HG03521 (cell line): ENCODE measurements at regions not wholly inside any gene's neighbourhood (a gene's known extent, or its start where the extent isn't known, plus 50 kb on each side); places are given as distances from the start of the nearest gene placed in this dataset.
"Not testable (repeated sequence)": the region's sequence is repeated elsewhere in the genome, so short reads cannot be mapped to it uniquely, and the experiment has no call there.

Experiments
- ATAC-seq: cut with Tn5 transposase; IDR thresholded peaks from one replicate; pipeline ENCODE4 v1.9.1; 2021; ENCODE audit warnings: mild to moderate bottlenecking, moderate library complexity; ENCODE audit not compliant: unreplicated experiment

GRCh38 chr4:26233350-26233749, 87.5 kb upstream of the RBPJ start:
- no peak for ATAC-seq

GRCh38 chr4:26235500-26235899, 85.3 kb upstream of the RBPJ start:
- ATAC-seq, result no peak

GRCh38 chr4:26237916-26238315, 82.9 kb upstream of the RBPJ start:
- no peak for ATAC-seq

- ATAC-seq, result no peak
These were observed 82.4 kb upstream of the RBPJ start for GRCh38 chr4:26238426-26238777.

- ATAC-seq, result no peak
These were observed 81.8 kb upstream of the RBPJ start for GRCh38 chr4:26238778-26239679.

GRCh38 chr4:26239801-26240200, 81.0 kb upstream of the RBPJ start:
- ATAC-seq, result no peak

- no peak for ATAC-seq
These were observed 79.6 kb upstream of the RBPJ start for GRCh38 chr4:26241179-26241578.

GRCh38 chr4:26242451-26242850, 78.4 kb upstream of the RBPJ start:
- ATAC-seq, result no peak

- not testable (repeated sequence) for ATAC-seq
These were observed 76.7 kb upstream of the RBPJ start for GRCh38 chr4:26244138-26244537.

- no peak for ATAC-seq
These were observed 72.2 kb upstream of the RBPJ start for GRCh38 chr4:26248647-26249046.

GRCh38 chr4:26252349-26253025, 68.3 kb upstream of the RBPJ start:
- ATAC-seq, result no peak

- ATAC-seq, result no peak
These were observed 66.8 kb upstream of the RBPJ start for GRCh38 chr4:26253968-26254367.

- no peak for ATAC-seq
These were observed 64.8 kb upstream of the RBPJ start for GRCh38 chr4:26255989-26256388.

GRCh38 chr4:26257444-26257843, 63.4 kb upstream of the RBPJ start:
- ATAC-seq, result not testable (repeated sequence)

- no peak for ATAC-seq
These were observed 63.0 kb upstream of the RBPJ start for GRCh38 chr4:26257850-26258249.

GRCh38 chr4:26260571-26260970, 60.2 kb upstream of the RBPJ start:
- ATAC-seq, result no peak

GRCh38 chr4:26261405-26261804, 59.4 kb upstream of the RBPJ start:
- ATAC-seq, result no peak

- no peak for ATAC-seq
These were observed 57.6 kb upstream of the RBPJ start for GRCh38 chr4:26263165-26263564.

- ATAC-seq, result no peak
These were observed 56.7 kb upstream of the RBPJ start for GRCh38 chr4:26264109-26264508.

GRCh38 chr4:26267087-26267486, 53.7 kb upstream of the RBPJ start:
- ATAC-seq, result no peak

GRCh38 chr4:26268246-26268645, 52.6 kb upstream of the RBPJ start:
- ATAC-seq, result no peak

- no peak for ATAC-seq
These were observed 51.8 kb upstream of the RBPJ start for GRCh38 chr4:26269038-26269437.
